CD4-positive, alpha-beta T cell treated with Interleukin-15 for 4 hours (primary cell): ENCODE measurements at regions not wholly inside any gene's neighbourhood (a gene's known extent, or its start where the extent isn't known, plus 50 kb on each side); places are given as distances from the start of the nearest gene placed in this dataset.
"Not testable (repeated sequence)": the region's sequence is repeated elsewhere in the genome, so short reads cannot be mapped to it uniquely, and the experiment has no call there.

Experiments used
- DNase-seq: peaks from one replicate; pipeline ENCODE4 v3.0.0-alpha.2; 2020; ENCODE audit warnings: low spot score

DNA sequence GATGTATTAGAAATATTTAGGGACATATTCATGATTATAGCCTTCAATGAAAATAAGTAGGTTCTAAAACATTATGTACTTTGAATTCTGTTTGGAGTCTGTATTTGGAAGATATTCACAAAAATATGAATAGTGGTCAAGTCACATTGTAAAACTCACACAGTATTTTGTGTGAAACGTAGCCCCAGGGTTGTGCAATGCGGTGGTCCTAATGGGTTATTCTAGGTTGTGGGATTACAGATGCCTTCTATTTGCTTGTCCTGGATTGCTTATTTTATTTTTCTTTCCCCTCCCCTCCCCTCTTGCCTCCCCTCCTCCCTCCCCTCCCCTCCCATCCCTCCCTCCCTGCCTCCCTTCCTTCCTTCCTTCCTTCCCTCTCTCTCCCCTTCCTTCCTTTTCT, 93.7 kb upstream of the THUMPD2 start:
- no peak for DNase-seq

DNA sequence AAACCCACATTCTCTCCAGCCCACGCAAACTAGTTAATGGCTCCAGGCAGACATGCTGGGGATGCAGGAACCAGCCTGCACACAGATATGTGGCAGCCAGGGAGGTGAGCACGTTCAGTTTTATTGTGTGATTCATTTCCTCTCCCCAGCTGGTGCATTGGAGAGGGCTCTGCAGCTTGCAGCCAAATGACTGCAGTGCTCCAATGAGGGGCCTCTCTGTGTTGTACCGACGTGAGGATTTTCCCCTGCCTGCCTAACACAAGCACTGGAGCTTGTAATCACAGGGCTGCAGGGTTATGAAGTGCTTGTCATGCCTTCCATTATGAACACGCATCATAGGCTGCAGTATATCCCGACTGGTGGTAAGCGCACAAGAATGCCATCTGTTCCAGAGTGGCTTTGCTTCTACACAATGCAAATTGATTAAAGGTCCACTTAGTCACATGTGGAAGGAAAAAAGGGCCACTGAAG, 92.3 kb upstream of the THUMPD2 start:
- DNase-seq, result no peak

DNA sequence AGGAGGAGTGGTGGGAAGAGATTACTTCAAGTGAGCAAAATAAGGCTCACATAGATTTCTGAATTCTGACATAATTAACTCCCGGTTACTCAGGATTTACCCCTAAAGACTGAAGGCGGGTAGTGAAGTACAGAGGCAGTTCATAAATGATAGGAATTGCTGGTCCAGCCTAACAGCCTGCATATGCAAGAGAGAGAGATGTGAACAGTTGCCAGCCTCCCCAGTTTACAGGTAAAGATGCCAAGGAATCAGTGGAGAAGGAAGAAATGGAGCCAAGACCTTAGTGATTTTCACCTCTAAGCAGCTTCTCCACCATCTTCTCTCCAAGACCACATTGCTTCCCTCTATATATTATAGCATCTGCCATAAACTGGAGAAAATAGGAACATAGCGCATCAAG, 91.8 kb upstream of the THUMPD2 start:
- no peak for DNase-seq

DNA sequence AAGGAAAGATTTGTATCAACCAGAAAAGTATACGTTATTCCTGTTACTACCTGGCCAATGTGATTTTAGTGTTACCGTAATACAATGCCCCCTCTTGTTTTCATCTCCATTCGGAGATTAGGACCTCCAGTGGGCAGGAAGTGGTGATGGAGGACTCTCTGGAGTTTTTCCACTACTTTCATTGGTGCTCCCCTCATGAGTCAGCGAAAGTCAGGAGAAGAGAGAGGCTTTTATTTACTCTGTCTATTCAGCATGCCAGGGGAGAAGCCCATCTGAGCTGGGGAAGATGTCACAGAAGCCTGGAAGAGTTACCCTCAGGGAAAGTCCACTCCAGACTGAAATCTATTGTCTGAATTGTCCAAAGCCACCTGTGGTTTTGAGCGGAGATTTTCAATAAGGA, 88.2 kb upstream of the THUMPD2 start:
- no peak for DNase-seq

DNA sequence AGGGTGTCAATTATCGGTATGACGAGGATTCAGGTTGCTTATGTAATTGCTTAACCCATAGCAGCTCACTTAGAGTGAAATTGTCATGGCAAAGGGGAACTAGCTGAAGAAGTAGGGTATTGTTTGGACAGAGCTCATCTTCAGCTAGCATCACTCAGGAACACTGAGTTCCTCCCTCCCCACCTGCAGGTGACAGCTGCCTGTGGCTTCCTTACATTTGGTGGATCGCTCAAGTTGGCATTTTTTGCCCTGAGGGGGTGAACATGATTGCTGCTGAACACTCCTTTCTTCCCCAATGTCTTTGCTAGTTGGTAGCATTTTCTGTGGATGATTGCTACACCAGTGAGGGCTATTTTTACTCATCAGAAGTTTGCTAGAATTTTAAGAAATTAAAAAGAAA, 86.7 kb upstream of the THUMPD2 start:
- no peak for DNase-seq

DNA sequence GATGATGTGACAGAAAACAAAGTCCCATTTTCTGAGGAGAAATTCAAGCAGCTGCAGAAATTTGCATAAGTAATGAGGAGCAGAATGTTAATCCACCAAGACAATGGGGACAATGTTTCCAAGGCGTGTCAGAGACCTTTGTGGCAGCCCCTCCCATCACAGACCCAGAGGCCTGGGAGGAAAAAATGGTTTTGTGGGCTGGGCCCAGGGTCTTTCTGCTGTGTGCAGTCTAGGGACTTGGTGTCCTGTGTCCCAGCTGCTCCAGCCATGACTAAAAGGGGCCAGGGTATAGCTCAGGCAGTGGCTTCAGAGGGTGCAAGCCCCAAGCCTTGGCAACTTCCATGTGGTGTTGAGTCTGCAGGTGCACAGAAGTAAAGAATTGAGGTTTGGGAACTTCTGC, 84.6 kb upstream of the THUMPD2 start:
- DNase-seq, result not testable (repeated sequence)

DNA sequence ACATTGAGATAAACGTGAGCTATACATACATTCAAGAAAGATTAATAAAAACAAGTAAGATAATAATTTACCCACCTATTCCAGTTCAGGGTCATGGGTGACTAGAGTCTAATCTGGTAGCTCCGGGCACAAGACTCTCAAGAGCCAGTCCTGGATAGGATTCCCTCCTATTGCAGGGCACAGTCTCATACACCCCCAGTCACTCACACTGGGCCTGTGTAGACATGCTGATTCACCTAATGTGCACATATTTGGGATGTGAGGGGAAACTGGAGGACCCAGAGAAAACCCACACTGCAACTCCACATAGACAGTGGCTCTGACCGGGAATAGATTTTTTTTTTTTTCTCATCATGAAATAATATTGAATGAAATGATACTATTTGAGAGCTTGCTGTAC, 81.5 kb upstream of the THUMPD2 start:
- no peak for DNase-seq

DNA sequence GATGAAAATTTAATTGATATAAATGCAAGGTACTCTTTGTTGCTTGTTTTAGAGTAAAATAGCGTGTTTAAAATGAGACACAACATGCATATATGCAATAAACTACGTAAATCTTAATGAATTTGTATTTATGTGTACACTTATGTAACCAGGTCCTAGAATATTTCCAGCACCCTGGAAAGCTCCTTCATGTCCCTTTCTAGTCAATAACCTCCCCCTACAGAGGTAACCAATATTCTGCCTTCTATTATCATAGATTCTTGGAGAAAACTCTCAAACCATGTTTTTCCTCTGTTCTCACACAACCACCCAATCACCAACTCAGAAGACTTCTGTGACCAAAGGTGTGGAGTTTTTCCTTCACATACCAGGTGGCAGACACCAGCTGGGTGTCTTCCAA, 79.6 kb upstream of the THUMPD2 start:
- no peak for DNase-seq

DNA sequence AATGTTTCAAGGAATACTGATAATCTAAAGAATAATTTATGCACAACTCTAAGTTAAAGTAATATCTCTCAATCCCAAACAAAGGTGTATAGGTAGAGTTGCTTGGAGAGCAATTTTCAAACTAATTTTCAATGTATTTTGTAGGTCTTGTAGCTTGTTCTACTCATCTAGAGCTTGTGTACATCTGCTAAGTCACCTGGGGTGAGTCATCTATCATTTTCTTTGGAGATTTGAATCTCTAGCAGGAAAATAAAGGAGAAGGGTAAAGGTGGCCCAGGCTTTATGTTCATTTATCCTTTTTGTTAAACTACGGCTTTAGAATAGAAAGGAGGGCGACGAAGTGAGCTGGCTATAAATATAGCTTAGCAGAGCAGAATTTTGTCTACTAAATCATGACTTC, 76.8 kb upstream of the THUMPD2 start:
- no peak for DNase-seq

DNA sequence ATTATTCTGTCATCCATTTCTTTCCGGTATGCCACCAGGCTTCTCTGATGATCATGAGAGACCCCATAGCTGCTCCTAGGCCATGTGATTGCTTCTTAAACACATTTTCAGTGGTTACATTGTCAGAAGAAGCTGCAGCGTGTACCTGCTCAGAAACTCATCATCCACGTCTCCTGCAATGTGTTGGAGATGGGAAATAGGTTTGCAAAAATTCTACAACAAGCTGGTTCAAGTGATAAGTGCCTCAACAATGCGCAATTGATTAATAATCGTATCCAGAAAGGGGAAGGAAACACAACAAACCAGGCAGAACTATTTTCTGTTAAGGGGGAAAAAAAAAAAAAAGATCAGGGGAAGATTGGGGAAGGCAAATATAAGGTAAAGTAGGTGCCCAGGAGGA, 75.7 kb upstream of the THUMPD2 start:
- DNase-seq, result no peak

DNA sequence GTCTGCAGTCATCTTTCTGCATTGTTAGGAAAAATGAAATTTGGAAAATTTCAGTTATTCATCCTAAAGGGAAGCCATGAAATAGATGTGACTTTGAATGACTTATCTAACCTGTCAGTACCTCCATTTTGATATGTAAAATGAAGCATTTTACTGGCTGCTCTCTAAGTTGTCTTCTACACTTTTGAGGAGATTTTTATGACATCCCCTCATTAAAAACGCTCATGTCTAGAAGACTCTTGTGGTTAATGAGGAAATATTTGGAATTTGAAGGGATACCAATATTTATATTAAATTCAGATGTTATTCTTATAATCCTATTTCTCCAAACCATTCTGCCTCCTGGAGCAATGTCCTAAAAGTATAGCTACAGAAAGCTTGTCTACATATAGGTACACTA, 73.8 kb upstream of the THUMPD2 start:
- no peak for DNase-seq

DNA sequence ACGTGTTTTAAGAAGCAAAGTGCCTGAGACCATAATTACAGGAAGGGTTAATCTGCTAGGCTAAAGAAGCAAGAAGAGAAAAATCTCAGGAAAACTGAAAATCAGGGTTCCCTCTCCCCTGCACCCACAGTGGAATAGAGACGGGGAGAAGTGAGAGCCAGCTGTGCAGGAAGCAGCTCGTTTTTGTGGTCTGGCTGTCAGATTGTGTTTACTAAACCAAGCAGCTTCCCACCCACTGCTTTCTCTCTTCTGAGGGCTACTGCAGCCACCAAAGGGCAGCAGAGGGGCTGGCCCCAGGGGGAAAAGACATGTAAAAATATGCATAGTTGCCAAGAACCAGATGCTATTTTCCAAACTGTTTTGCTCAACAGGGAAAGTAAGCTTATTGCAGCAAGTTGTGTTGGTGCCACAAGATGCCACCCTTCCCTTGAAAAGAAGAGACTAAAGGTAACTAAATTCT, 72.6 kb upstream of the THUMPD2 start:
- no peak for DNase-seq

DNA sequence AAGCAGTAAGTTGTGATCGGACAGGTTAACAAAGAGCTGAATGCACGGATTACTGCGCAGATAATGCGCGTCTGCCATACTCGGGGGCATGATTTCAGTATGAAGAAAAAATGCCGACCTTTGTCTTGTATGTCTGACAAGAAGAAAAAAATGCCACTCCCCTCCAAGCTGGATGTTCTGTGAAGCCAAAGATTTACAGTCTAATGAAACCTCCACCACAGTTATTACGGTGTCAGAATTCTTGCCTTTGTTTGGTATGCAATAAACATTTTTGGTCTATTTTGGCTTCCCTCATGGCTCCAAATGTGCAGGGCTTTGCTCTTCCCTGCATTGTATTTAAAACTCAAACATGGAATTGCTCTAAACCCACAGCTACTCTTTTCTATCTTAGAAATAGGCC, 72.2 kb upstream of the THUMPD2 start:
- DNase-seq, result no peak

DNA sequence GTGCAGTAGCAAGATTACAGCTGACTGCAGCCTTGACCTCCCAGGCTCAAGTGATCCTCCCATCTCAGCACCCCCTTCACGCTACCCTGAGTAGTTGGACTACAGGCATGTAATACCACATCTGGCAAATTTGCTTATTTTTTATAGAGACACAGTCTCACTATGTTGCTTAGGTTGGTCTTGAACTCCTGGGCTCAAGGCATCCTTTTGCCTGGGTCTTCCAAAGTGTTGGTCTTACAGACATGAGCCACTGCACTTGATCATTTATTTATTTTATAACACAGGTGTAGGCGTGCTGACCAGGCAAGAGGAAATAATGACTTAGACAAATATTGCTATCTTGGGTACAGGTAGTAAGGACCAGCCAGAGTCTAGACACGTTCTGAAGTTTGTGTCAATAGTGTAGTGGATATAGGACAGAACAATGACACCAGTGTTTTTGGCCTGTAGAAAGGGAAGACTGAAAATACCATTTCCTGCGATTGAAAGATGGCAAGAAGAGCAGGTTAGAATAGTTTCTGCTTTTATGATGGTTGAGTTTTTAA, 71.0 kb upstream of the THUMPD2 start:
- DNase-seq, result no peak

DNA sequence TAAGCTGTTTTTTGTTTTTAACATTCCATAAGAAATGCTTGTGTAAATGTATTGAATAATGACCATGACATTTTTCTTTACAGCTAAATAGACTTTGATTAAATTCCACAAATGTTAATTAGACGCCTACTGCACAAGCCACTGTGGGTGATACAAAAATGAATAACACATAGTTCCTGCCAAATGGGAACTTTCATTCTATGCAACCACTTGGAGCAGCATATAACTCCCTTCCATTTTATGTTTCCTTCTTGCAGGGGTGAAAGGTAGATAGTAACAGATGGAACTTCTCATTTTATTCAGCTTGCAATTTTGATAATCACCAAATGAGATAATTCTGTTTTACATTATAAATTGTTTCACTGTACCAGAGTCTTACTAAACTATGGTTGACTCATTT, 70.0 kb upstream of the THUMPD2 start:
- DNase-seq, result no peak

DNA sequence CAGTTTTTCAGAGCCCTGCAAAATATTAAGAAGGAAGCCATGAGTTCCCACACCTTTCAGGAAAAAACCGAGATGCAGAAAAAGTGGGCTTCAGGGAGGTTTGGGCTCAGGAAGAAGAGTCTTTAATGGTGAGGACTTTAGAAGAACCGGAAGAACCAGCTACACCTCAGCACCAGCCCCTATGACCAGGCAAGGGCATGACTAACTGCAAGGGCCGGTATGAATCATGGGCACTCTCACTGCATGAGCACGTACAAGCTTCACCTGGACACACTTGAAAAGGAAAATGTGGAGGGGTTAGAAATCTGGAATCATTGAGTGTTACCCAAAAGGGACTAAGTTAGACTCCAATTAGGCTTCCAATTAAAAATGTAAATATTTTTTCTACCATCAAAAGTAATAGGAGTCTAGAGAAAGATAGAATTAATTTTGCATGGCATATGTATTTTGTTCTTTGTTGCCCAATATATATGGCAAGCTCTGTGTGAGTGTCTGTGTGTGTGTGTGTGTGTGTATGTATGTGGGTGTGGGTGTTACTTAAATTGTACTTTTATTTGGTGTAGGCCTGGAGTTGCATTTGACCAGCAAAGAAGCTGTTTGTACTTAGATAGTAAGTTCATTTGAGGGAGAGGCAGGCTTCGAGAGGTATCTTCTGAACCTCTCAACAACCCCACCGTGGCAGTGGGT, 66.5 kb upstream of the THUMPD2 start:
- no peak for DNase-seq

DNA sequence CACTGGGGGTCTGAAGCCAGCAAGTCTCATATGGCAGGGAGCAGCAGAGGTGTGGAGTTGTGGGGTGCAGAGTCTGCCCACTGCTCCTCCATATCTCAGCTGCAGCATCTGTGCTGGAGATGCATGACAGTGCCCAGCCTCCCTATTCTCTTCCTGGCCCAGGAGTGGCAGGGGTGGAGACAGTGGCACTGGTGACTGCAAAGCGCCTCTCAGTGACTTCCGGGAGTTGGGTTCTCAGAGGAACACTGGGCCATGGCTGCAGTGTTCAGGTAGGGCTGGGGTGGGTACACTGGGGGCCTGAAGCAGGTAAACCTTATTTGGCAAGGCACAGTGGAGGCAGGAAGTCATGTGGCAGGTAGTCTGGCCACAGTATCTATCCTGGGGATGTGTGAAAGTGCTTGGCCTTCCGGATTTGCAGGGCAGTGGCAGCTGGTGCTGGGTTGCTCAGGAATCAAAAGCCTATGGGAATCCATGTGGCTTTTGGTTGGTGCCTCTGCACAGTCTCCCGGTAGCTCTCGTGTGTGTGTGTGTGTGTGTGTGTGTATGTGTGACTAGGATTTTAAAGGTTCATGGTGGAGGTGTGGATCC, 60.3 kb upstream of the THUMPD2 start:
- no peak for DNase-seq

DNA sequence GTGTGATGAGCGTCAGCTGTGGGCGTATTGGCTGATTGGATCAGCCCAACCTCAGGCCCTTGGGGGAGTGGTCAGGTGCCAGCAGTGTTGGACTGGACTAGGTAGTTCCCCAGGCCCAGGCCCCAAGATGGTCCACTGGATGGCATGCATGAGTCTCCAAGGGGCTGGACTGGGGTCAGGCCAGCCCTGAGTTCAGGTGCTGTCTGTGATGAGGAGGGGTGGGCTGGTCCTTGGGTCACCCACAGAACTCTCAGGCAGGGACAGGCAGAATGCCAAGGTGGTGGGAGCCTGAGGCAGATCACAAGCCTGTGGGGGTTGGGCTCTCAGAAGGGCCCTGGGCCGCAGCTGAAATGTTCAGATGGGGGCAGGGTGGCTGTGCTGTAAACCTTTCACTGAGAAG, 59.5 kb upstream of the THUMPD2 start:
- DNase-seq, result no peak

DNA sequence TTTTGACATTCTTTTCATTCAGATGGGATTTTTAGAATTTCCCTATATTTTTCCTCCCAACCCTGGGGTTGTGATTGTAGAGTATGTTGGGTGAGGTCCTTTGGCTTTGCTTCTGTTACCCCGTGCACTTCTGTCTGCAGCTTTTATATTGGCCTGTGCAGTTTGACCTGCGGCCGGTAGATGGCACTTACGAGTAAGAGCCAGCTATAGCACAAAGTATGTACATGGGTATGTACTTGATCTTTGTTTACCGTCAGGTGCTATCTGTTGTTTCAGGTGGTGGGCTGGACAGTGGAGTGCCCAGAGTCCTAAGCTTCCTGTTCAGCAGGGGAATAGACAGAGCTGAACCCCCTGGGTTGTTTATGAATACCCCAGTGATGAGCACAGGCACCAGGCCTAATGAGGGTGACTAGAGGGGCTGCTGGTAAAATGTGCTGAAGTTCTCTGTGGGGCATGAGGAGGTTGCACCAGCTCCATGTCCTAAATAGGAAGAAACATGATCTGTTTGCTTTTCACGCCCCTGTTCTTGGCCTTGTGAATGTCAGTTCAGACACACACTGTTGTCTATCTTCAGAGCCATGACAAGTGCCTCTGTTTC, 58.9 kb upstream of the THUMPD2 start:
- no peak for DNase-seq

DNA sequence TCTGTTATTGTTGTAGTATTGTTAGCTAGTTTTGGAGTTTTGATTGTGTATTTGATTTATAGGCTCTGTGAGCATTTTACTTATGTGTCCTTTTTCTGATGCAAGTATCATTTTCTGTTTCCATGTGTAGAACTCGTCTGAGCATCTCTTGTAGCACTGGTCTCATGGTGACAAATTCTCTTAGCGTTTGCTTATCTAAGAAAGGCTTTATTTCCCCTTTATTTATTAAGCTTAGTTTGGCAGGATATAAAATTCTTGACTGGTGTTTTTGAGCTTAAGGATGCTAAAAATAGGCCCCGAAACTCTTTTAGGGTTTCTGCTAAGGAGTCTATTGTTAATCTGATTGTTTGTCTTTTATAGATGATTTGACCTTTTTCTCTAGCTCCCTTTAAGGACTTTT, 57.6 kb upstream of the THUMPD2 start:
- no peak for DNase-seq

DNA sequence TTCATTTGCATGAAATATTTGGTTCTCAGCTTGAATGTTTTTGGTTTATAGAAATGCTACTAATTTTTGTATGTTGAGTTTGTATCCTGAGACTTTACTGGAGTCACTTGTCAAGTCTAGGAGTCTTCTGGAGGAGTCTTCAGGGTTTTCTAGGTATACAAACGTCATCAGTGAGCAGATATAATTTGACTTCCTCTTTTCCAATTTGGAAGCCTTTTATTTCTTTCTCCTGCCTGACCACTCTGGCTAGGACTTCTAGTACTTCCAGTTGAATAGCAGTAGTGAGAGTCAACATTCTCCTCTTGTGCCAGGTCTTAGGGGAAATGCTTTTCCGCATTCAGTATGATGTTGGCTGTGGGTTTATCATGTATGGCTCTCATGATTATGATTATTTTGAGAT, 55.4 kb upstream of the THUMPD2 start:
- no peak for DNase-seq

DNA sequence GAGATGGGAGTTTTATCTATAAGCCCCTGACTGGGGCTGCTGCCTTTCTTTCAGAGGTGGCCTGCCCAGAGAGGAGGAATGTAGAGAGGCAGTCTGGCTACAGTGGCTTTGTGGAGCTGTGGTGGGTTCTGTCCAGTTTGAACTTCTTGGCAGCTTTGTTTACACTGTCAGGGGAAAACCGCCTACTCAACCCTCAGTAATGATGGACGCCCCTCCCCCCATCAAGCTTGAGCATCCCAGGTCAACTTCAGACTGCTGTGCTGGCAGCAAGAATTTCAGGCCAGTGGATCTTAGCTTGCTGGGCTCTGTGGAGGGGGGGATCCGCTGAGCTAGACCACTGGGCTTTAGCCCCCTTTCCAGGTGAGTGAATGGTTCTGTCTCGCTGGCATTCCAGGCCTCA, 51.6 kb upstream of the THUMPD2 start:
- not testable (repeated sequence) for DNase-seq
